SK-N-SH (cell line): ENCODE measurements at regions not wholly inside any gene's neighbourhood (a gene's known extent, or its start where the extent isn't known, plus 50 kb on each side); places are given as distances from the start of the nearest gene placed in this dataset.

Source experiments
- CTCF ChIP-seq: fragments of 200-600 bp; sonication (generic); IDR thresholded peaks from 2 replicates; pipeline ENCODE4 v1.6.1; 2017; ENCODE audit warnings: antibody characterized with exemption, mild to moderate bottlenecking, moderate library complexity
- ELF1 ChIP-seq: IDR thresholded peaks from 2 replicates; pipeline ENCODE4 v1.4.0; 2012
- EZH2phosphoT487 ChIP-seq: fragments of 200-600 bp; sonication (generic); IDR thresholded peaks from 2 replicates; pipeline ENCODE4 v1.6.1; 2017; ENCODE audit warnings: low read depth, mixed run types, mild to moderate bottlenecking, antibody characterized with exemption, moderate library complexity, borderline replicate concordance
- RAD21 ChIP-seq: IDR thresholded peaks from 2 replicates; pipeline ENCODE4 v1.6.1; 2012; ENCODE audit warnings: mild to moderate bottlenecking, low read length
- RCOR1 ChIP-seq: fragments of 150-350 bp; IDR thresholded peaks from 2 replicates; pipeline ENCODE4 v1.6.1; 2017; ENCODE audit warnings: antibody characterized with exemption, low read length
- RFX5 ChIP-seq: IDR thresholded peaks from 2 replicates; pipeline ENCODE4 v1.6.1; 2012; ENCODE audit warnings: mild to moderate bottlenecking, improper control_type of control experiment, low read length
- SIN3A ChIP-seq: IDR thresholded peaks from 2 replicates; pipeline ENCODE4 v1.6.1; 2012; ENCODE audit warnings: low read depth, mild to moderate bottlenecking, low read length, moderate library complexity, borderline replicate concordance
- SMC3 ChIP-seq: IDR thresholded peaks from 2 replicates; pipeline ENCODE4 v1.6.1; 2012; ENCODE audit warnings: low read depth, low read length, improper control_type of control experiment
- TCF12 ChIP-seq: IDR thresholded peaks from 2 replicates; pipeline ENCODE4 v1.4.0; 2012
- YY1 ChIP-seq: IDR thresholded peaks from 2 replicates; pipeline ENCODE4 v1.4.0; 2012; ENCODE audit warnings: low read depth, mild to moderate bottlenecking
- TF ChIP-seq, protein P1 (sequence below): IDR thresholded peaks from 2 replicates; pipeline ENCODE4 v1.6.1; 2012; ENCODE audit warnings: mild to moderate bottlenecking, low read depth, low read length, moderate library complexity

- TF ChIP-seq SMC3 (no peak), CTCF (no peak), SIN3A (no peak), RFX5 (no peak), RAD21 (no peak), TCF12 (no peak), ELF1 (no peak), YY1 (no peak), EZH2phosphoT487 (no peak), RCOR1 (no peak)
- TF ChIP-seq, protein P1, sequence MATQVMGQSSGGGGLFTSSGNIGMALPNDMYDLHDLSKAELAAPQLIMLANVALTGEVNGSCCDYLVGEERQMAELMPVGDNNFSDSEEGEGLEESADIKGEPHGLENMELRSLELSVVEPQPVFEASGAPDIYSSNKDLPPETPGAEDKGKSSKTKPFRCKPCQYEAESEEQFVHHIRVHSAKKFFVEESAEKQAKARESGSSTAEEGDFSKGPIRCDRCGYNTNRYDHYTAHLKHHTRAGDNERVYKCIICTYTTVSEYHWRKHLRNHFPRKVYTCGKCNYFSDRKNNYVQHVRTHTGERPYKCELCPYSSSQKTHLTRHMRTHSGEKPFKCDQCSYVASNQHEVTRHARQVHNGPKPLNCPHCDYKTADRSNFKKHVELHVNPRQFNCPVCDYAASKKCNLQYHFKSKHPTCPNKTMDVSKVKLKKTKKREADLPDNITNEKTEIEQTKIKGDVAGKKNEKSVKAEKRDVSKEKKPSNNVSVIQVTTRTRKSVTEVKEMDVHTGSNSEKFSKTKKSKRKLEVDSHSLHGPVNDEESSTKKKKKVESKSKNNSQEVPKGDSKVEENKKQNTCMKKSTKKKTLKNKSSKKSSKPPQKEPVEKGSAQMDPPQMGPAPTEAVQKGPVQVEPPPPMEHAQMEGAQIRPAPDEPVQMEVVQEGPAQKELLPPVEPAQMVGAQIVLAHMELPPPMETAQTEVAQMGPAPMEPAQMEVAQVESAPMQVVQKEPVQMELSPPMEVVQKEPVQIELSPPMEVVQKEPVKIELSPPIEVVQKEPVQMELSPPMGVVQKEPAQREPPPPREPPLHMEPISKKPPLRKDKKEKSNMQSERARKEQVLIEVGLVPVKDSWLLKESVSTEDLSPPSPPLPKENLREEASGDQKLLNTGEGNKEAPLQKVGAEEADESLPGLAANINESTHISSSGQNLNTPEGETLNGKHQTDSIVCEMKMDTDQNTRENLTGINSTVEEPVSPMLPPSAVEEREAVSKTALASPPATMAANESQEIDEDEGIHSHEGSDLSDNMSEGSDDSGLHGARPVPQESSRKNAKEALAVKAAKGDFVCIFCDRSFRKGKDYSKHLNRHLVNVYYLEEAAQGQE, result no peak
Measured at GRCh38 chr4:178470996-178471784, 1029.0 kb upstream of the AGA start.
